Panc1 (cell line): ENCODE measurements at regions not wholly inside any gene's neighbourhood (a gene's known extent, or its start where the extent isn't known, plus 50 kb on each side); places are given as distances from the start of the nearest gene placed in this dataset.

Source experiments
- ATAC-seq: fragments of 200-7000 bp; cut with Tn5 transposase; 2 replicates; pipeline ENCODE4 v1.9.1; 2020; ENCODE audit warnings: mild to moderate bottlenecking, moderate library complexity
- BruUV-seq: library from RNA; stranded (reverse); fragments of 400-500 nt; replicated peaks from 2 replicates; lab custom pipeline; 2021; lab: Mats Ljungman, UMichigan
- CTCF ChIA-PET: fragments of 300-600 bp; sonication (Branson Sonifier 250); formaldehyde crosslinking; loops from one replicate; lab custom pipeline; 2022; ENCODE audit warnings: antibody characterized with exemption; lab: Charles Lee
- POLR2A ChIA-PET: fragments of 300-600 bp; sonication (Branson Sonifier 250); formaldehyde crosslinking; loops from one replicate; lab custom pipeline; 2022; ENCODE audit warnings: antibody characterized with exemption; lab: Charles Lee
- DNase-seq: peaks from one replicate; pipeline ENCODE4 v3.0.0-alpha.2; 2010; ENCODE audit warnings: low read depth, low spot score
- H3K27ac ChIP-seq: 2 replicates; pipeline ENCODE4 v1.5.1; 2011; ENCODE audit warnings: mild to moderate bottlenecking, low read length, inconsistent platforms
- H3K27me3 ChIP-seq: fragments of 200-500 bp; sonication (Bioruptor generic); 2 replicates; pipeline ENCODE4 v1.6.0; 2014; ENCODE audit warnings: low read length, inconsistent platforms; ENCODE audit not compliant: control insufficient read depth, insufficient read depth
- H3K36me3 ChIP-seq: fragments of 200-500 bp; sonication (Bioruptor generic); 2 replicates; pipeline ENCODE4 v1.5.1; 2014; ENCODE audit warnings: inconsistent platforms, mild to moderate bottlenecking, low read length, moderate library complexity; ENCODE audit not compliant: control insufficient read depth, insufficient read depth
- H3K4me1 ChIP-seq: 2 replicates; pipeline ENCODE4 v1.5.1; 2011; ENCODE audit warnings: inconsistent platforms, mild to moderate bottlenecking, low read length, moderate library complexity; ENCODE audit not compliant: control insufficient read depth, insufficient read depth
- H3K4me3 ChIP-seq, 2 experiments: 2 replicates each; pipeline ENCODE4 v1.5.1; 2011 to 2012; ENCODE audit warnings: low read depth in 2 of 2, low read length in 2 of 2, mild to moderate bottlenecking in 2 of 2, inconsistent platforms in 1 of 2, moderate library complexity in 1 of 2
- H3K9me3 ChIP-seq: fragments of 200-500 bp; sonication (Bioruptor generic); 2 replicates; pipeline ENCODE4 v1.5.1; 2014; ENCODE audit warnings: low read depth, mild to moderate bottlenecking, inconsistent platforms, low read length, moderate library complexity; ENCODE audit not compliant: control insufficient read depth, insufficient read depth
- POLR2AphosphoS5 ChIP-seq: IDR thresholded peaks from 2 replicates; pipeline ENCODE4 v1.6.1; 2012; ENCODE audit warnings: mild to moderate bottlenecking, low read depth, low read length, moderate library complexity
- SIN3A ChIP-seq: IDR thresholded peaks from 2 replicates; pipeline ENCODE4 v1.6.1; 2012; ENCODE audit warnings: low read depth, mild to moderate bottlenecking, low read length, moderate library complexity, borderline replicate concordance; ENCODE audit not compliant: insufficient read depth
- TCF7L2 ChIP-seq: IDR thresholded peaks from 2 replicates; pipeline ENCODE4 v1.6.1; 2011; ENCODE audit warnings: mild to moderate bottlenecking, low read depth, low read length, inconsistent platforms
- in situ Hi-C: cut with HindIII; loops from 2 replicates; pipeline ENCODE4 v1.10.0; 2016; ENCODE audit warnings: low sequenced_read_pairs, low pct_unique_long_range_greater_than_20kb
- intact Hi-C: fragments of 100-400 bp; cut with micrococcal nuclease; formaldehyde crosslinking; loops from one replicate; pipeline ENCODE4 v1.10.0; 2022; ENCODE audit not compliant: unreplicated experiment
- TF ChIP-seq, protein P1 (sequence below), 2 experiments: IDR thresholded peaks; 2 replicates each; pipeline ENCODE4 v1.6.1; 2011 to 2012; ENCODE audit warnings: low read depth in 2 of 2, control low read depth in 1 of 2, low read length in 1 of 2, mild to moderate bottlenecking in 1 of 2, moderate library complexity in 1 of 2; ENCODE audit not compliant: insufficient read depth in 1 of 2
- TF ChIP-seq, protein P2 (sequence below): fragments of 450-650 bp; IDR thresholded peaks from 2 replicates; pipeline ENCODE4 v1.5.1; 2017; ENCODE audit warnings: mild to moderate bottlenecking

DNA sequence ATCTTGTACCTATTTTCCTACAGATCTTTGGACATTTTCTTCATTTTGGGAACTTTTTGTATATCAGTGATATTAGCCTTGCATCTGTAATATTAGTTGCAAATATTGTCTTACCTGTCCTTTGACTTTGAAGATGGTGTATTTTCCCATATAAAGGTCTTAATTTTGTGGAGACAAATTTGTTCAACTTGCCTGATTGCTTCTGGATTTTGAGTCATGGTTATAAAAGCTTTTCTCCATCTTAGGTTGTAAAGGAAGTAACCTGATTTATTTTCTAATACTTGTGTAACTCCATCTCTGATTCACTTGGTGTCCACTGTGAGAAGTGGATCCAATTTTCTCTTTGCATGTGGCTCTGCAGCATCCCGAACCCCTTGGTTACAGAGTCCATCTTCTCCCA is 97.7 kb upstream of the OTOS start:
- ChIA-PET POLR2A (no interaction called here), CTCF (no interaction called here)
- Histone ChIP-seq H3K36me3 (no peaks in the 10 kb centered on the region), H3K27ac (no peak overlapping the region), H3K4me3 (no peak overlapping the region), H3K4me1 (peaks cover 8% of the 10 kb centered on the region; the same call in 1 of the 2 replicates), H3K9me3 (no peaks in the 10 kb centered on the region), H3K27me3 (peaks cover 7% of the 10 kb centered on the region; the same call in 1 of the 2 replicates)
- TF ChIP-seq POLR2AphosphoS5 (no peak), SIN3A (no peak), TCF7L2 (no peak)
- TF ChIP-seq, protein P1, sequence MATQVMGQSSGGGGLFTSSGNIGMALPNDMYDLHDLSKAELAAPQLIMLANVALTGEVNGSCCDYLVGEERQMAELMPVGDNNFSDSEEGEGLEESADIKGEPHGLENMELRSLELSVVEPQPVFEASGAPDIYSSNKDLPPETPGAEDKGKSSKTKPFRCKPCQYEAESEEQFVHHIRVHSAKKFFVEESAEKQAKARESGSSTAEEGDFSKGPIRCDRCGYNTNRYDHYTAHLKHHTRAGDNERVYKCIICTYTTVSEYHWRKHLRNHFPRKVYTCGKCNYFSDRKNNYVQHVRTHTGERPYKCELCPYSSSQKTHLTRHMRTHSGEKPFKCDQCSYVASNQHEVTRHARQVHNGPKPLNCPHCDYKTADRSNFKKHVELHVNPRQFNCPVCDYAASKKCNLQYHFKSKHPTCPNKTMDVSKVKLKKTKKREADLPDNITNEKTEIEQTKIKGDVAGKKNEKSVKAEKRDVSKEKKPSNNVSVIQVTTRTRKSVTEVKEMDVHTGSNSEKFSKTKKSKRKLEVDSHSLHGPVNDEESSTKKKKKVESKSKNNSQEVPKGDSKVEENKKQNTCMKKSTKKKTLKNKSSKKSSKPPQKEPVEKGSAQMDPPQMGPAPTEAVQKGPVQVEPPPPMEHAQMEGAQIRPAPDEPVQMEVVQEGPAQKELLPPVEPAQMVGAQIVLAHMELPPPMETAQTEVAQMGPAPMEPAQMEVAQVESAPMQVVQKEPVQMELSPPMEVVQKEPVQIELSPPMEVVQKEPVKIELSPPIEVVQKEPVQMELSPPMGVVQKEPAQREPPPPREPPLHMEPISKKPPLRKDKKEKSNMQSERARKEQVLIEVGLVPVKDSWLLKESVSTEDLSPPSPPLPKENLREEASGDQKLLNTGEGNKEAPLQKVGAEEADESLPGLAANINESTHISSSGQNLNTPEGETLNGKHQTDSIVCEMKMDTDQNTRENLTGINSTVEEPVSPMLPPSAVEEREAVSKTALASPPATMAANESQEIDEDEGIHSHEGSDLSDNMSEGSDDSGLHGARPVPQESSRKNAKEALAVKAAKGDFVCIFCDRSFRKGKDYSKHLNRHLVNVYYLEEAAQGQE (IDR thresholded peaks at IDR 0.05; ENCODE audit: insufficient read depth in 1 of 2, low read depth in 2 of 2, low read length in 1 of 2): no peak
- TF ChIP-seq, protein P2, sequence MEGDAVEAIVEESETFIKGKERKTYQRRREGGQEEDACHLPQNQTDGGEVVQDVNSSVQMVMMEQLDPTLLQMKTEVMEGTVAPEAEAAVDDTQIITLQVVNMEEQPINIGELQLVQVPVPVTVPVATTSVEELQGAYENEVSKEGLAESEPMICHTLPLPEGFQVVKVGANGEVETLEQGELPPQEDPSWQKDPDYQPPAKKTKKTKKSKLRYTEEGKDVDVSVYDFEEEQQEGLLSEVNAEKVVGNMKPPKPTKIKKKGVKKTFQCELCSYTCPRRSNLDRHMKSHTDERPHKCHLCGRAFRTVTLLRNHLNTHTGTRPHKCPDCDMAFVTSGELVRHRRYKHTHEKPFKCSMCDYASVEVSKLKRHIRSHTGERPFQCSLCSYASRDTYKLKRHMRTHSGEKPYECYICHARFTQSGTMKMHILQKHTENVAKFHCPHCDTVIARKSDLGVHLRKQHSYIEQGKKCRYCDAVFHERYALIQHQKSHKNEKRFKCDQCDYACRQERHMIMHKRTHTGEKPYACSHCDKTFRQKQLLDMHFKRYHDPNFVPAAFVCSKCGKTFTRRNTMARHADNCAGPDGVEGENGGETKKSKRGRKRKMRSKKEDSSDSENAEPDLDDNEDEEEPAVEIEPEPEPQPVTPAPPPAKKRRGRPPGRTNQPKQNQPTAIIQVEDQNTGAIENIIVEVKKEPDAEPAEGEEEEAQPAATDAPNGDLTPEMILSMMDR: no peak
- intact Hi-C loops (no loop called here), in situ Hi-C loops (no loop called here)
- no TSS peak for BruUV-seq
- ATAC-seq (no peak), DNase-seq (no peak)

- no TSS peak for BruUV-seq
- DNase-seq: no peak
- Histone ChIP-seq H3K4me1 (peaks cover 7% of the 10 kb centered on the region; the same call in 1 of the 2 replicates), H3K36me3 (no peaks in the 10 kb centered on the region), H3K9me3 (no peaks in the 10 kb centered on the region), H3K27ac (no peak overlapping the region), H3K27me3 (peaks cover 9% of the 10 kb centered on the region; the same call in 1 of the 2 replicates), H3K4me3 (no peak overlapping the region)
- no peak for ATAC-seq
- intact Hi-C loops: no loop called here
- ChIA-PET CTCF (no interaction called here), POLR2A (no interaction called here)
- in situ Hi-C loops: no loop called here
- no peak for TF ChIP-seq POLR2AphosphoS5
- TF ChIP-seq, protein P2: no peak
- TF ChIP-seq SIN3A: no peak
- TF ChIP-seq TCF7L2: no peak
- TF ChIP-seq, protein P1 (IDR thresholded peaks at IDR 0.05; ENCODE audit: insufficient read depth in 1 of 2, low read depth in 2 of 2, low read length in 1 of 2): no peak
These were observed 98.3 kb upstream of the OTOS start for GRCh38 chr2:240238786-240239185.
